ENCODE measurements at regions not wholly inside any gene's neighbourhood (a gene's known extent, or its start where the extent isn't known, plus 50 kb on each side); places are given as distances from the start of the nearest gene placed in this dataset.

GRCh38 chr2:11050565-11050964 is 104.7 kb upstream of the SLC66A3 start:
- no peak for DNase-seq

DNA sequence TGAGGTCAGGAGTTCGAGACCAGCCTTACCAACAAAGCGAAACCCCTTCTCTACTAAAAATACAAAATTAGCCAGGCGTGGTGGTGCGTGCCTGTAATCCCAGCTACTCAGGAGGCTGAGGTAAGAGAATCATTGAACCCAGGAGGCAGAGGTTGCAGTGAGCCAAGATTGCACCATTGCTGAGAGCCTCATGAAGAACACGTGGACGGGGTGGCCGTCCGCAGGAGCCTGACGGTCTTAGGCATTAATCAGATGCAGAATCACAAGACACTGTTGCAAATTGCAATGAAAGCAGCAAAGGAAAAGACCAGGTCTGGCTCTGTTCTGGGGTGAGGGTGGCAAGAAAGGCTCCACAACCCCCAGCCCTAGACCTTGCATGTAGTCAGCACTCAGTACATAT is 104.0 kb upstream of the SLC66A3 start:
- no peak for DNase-seq

DNA sequence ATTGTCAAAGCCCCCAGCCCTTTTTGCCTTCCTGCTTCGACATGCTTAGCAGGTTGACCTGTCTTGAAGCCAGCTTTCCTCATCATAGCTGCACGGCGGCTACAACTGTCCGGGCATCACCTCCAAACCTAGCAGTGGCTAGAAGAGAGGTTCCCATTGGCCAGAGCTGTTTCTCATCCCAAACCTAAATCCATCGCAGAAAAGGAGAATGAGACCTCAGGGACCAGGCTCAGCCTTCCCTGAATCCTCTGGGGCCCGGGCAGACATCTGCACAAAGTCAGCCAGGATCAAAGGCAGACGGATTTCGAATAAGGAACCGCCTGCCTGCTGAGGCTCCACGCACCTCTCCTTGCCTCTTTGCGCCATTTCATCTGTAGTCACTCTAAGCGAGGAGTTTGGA is 101.7 kb upstream of the SLC66A3 start:
- no peak for DNase-seq

DNA sequence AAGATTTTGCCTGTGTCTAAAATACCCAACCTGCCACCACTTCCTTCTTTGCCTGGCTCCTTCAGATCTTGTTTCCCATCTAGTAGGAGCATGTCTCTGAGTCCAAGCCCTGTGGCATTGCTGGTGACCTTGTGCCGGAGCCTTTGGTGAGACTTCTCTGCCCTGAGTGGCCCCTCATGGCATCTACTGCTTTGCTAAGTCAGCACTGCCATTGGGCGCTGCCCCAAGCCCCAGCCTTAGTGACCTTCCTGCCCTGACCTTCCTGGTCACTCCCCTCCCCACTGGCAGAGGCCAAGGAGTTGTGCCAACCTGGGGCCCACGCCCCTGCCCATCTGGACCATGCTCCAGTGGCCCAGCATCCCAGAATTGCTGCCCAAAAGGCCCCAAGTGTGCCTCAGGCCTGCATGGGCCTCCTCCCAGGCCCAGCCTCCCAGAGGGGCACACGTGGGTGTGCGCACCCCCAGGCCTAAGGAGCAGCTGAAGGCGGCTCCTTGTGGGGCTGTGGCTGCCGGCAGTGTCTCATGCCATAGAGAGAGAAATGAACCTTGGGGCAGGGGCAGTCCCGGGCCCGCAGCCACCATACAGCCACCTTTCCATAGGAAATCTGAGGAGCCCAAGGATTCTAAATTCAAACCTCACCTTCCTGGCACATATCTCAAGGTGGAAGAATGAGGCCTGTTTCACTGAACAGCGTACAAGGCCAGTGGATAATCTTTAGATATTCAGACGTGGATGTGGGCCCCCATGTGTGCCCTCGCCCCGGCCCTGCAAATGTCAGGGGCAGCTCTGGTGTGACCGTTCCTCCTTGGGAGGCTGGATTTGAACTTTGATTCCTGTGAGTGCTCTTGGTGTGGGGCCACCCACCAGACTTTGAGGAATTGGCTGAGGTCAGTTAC is 100.2 kb upstream of the SLC66A3 start:
- DNase-seq, result no peak

- DNase-seq, result no peak
These were observed 99.5 kb upstream of the SLC66A3 start for GRCh38 chr2:11055679-11056215.

DNA sequence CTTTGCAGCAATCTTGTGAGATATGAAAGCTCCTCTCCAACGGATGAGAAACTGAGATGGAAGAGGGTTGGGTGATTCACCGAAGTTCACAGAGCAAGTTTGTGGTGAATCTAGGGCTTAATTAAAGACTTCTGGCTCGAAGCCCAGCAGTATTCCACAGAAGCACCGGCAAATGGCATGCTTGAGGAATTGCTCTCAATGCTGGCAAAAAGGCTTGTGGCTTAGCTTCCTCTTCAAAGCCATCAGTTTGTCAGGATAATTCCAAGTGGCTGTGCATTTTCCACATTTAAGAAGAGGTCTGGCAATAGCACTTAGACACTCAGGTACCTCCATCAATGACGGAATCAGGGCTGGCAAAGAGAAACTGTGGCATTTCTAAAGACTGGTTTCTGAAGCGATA is 98.7 kb upstream of the SLC66A3 start:
- DNase-seq, result no peak

DNA sequence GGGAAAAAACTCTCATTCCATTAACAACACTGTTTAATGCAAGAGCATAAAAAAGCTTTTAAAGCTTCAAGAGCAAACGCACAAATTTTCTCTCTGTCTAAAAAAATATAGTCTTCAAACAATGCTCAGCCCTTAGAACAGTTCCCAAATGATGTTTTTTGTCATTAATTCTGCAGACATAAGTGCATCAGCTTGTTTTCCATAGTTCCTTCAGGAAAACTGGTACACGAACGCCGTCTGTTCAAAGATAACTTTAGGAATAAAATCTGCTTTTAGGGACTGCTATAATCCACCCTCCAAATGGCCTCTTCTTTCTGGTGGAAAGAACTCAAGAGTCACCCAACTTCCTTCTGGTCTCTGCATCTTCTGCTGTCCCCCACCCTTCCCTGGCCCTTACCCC is 98.2 kb upstream of the SLC66A3 start:
- no peak for DNase-seq

DNA sequence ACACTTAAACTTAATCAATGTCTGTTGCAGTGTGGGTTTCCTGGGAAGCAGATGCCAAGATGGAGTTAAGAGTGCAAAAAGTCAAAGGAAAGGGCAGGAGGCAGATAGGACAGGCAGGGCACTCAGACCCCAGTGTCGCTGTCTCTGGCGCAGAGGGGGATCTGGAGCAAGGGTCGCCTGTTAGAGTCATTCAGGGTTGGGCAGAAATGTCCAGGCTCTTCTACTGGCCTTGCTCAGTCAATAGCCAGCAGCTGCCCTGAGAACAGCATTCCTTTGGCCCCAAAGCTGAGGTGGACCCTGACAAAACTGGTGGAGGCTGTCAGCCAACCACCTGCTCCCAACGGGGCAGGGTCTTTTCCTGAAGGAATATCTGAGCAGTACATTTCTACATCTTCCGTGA is 97.1 kb upstream of the SLC66A3 start:
- no peak for DNase-seq

DNA sequence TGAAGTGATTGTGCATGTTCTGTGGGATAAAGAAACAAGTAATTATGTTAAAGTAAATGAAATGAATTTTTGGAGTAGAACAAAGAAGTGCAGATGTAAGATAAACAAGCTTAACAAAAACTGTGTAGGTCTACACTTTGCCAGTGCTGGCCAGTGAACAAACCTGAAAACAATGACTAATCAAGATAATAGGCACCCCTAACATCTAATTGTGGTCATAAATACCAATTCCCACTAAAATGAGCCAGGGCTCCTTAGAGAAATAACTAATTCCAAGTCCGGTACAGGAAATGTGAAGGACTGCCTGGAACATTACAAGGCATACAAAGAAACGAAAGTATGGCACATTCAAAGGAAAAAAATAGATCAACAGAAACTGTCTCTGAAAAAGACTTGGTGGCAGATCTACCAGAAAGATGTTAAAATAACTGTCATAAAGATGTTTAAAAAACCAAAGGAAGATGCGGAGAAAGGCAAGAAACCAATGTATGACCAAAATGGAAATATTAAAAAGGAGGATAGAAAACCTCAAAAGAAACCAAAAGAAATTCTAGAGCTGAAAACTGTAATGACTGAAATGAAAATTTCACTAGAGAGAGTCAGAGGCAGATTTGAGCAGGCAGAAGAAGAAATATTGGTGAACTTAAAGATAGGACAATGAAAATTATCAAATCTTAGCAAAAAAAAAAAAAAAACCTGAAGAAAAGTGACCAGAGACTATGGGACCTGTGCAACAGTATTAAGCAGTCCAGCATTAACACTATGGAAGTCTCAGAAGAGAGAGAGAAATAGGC is 94.7 kb upstream of the SLC66A3 start:
- DNase-seq, result no peak

GRCh38 chr2:11065833-11066485 is 89.3 kb upstream of the SLC66A3 start:
- no peak for DNase-seq

DNA sequence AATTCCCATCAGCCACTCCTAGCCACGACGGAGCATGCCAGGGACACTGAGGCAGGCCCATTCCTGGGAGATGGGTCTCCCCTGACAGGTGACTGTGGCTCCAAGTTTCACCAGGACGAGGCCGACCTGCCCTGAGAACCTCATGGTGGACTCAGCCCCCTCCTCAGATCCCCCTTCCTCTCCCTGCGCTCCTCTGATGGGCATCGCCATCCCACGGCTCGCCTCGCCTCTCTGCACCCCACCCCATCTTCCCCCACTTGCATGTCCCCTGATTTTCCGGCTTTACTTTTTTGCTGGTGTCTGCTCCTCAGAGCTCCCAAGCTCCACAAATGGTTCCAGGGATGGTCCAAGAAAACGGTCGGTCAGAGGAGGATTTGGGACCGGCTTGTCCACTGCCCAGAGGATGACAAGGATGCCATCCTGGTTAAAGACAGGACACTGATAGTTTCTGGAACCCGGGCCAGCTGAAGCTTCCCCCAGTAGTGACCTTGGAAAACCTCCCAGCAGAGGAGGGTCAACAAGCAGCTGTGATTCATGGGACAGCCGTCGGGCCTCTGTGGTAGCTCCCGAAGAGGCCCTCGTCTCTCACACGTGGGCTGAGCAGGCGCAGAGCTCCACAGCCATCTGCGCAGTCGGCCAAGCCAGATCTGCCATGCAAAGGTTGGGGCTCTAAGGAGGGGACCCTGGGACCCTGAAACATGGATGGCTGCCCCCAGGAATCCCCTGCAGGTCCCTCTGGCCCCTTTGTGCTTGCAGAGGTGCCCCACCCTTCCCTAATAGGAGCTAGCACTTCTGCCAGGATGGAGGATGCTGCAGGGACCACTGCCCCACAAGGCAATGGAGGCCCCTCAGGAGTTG is 87.8 kb upstream of the SLC66A3 start:
- DNase-seq, result no peak

GRCh38 chr2:11068079-11068741 is 87.1 kb upstream of the SLC66A3 start:
- DNase-seq, result no peak

- no peak for DNase-seq
These were observed 86.3 kb upstream of the SLC66A3 start for GRCh38 chr2:11068856-11069526.

DNA sequence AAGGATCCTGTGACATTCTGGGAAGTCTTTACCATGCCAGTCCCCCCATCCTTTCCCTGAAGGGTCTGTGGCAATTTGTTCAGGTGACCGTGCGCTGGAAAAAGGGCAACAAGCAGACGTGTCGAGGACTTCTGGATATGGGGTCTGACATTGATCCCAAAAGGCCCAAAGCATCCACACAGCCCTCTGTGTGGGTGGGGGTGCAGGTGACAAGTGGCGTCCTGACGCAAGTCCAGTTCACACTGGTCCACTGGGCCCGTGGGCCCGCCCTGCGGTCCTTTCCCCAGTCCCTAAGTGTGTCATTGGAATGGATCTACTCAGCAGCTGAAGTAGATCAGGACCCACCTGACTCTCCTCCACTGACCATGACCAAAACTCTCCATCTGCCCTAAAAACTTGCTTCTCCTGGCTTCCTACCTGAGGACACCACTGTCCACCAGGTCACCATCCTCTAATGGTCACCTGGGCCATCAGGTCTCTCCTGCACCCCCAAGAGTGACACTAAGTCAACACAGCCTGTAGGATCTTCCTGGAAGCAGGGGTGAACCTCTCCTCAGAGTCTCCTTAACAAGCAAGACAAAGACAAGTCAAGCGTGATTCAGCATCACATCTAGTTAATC is 85.6 kb upstream of the SLC66A3 start:
- DNase-seq, result no peak

- no peak for DNase-seq
These were observed 84.1 kb upstream of the SLC66A3 start for GRCh38 chr2:11071211-11071610.

DNA sequence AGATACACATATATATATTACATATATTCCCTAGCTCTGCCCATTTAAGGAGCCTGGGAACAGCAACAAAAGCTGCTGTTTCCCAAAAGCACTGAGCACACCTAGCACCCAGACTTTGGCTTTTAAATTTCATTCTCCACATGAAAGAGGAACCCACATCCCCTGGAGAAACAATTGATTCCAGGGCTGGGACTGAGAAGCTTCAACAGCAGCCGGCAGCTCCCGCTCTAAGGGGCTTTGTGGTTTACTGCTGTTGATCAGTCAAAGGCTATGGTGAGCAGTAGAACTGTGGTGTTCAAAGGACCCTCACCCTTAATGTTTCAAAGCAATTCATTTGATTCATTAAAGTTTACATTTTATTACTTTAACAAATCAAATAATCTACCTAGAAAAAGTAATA is 83.3 kb upstream of the SLC66A3 start:
- DNase-seq, result no peak

GRCh38 chr2:11072550-11072949 is 82.7 kb upstream of the SLC66A3 start:
- no peak for DNase-seq

DNA sequence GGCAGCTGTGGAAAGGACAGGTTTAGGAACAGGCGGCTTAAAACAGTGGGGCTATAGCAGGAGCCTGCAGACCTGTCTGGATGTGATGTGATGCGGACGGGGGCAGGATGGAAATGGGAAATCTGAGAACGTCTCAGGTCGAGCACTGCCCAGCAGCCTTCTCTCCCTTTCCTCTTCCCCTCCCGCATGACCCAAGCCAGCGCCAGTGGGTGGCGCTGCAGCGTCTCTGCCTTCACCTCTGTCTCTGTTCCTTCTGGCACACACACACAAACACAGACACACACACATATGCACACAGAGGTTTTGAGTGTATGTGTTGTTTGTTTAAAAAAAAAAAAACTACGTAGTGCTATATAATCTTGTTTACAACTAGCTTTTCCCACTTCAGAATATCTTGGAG is 82.0 kb upstream of the SLC66A3 start:
- no peak for DNase-seq

DNA sequence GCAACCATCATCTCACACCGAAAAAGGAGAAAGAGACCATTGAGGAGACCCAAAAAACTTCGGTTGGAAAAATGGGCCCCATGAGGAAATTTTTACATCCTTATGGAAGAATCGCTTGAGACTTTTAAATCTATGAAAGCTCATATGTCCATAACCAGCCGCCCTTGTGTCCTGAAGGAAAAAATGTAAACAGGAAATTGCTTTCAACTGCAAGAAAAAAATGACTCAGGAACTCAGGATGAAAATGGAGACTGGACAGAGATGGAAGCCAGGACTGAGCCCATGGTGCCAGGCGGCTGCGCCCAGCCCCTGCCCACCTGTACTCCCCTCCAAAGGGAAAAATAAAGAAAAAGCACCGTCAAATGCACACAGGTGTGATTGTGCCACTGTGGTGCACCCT is 81.5 kb upstream of the SLC66A3 start:
- DNase-seq, result no peak

GRCh38 chr2:11074246-11074820 is 80.9 kb upstream of the SLC66A3 start:
- no peak for DNase-seq
